RWPE1 (cell line): ENCODE measurements at regions not wholly inside any gene's neighbourhood (a gene's known extent, or its start where the extent isn't known, plus 50 kb on each side); places are given as distances from the start of the nearest gene placed in this dataset.

Experiments
- CTCF ChIA-PET: fragments of 350-600 bp; sonication (Branson Sonifier 250); formaldehyde crosslinking; extraction: SDS; loops from one replicate; lab custom pipeline; 2021; lab: Yijun Ruan, JAX
- POLR2A ChIA-PET: fragments of 400-600 bp; formaldehyde crosslinking; extraction: SDS; loops from one replicate; lab custom pipeline; 2020; ENCODE audit warnings: antibody characterized with exemption; ENCODE audit not compliant: low non-redundant PET; lab: Yijun Ruan, JAX
- DNase-seq: peaks from one replicate; pipeline ENCODE4 v3.0.0; 2012; ENCODE audit warnings: low spot score
- H3K27ac ChIP-seq: fragments of 450-650 bp; 2 replicates; pipeline ENCODE4 v1.5.1; 2017
- TF ChIP-seq, protein P1 (sequence below): fragments of 450-650 bp; conservative IDR thresholded peaks from 2 replicates; pipeline ENCODE4 v1.5.1; 2017; ENCODE audit warnings: low read depth, mild to moderate bottlenecking

DNA sequence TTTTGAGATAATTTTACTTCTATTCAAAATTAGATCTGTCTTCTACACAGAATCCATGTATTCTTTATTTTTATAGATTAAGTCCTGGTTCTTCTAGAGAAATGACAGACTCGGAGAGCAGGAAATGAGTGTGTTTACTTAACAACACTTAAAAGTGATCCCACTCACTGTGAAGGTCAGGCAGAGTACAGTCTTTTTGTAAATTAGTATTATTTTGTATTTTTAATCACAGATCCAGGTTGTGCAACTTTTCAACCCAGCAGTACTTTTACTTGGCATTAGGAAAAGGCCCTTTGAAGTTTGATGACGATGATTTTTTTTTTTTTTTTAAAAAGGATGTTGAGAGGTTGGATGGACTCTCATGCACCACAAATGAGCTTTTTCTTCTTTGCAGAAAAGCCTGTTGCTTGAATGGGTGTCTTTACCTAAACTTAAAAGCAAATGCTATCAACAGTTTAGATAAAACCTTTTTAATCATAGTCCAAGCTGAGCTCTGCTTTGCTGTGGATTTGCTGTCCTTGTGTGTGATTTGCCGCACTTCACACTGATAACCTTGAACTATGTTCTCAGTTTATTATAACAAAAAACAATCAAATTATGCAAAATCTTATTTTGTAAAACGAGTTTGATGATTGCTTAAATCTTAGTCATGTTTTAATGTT is 114.1 kb downstream of the MXRA5 start:
- no peak for DNase-seq
- POLR2A ChIA-PET, result no interaction called here

GRCh38 chrX:3231766-3232165 is 114.7 kb downstream of the MXRA5 start:
- CTCF ChIA-PET, result no interaction called here
- DNase-seq, result no peak
- POLR2A ChIA-PET, result no interaction called here
- TF ChIP-seq, protein P1, sequence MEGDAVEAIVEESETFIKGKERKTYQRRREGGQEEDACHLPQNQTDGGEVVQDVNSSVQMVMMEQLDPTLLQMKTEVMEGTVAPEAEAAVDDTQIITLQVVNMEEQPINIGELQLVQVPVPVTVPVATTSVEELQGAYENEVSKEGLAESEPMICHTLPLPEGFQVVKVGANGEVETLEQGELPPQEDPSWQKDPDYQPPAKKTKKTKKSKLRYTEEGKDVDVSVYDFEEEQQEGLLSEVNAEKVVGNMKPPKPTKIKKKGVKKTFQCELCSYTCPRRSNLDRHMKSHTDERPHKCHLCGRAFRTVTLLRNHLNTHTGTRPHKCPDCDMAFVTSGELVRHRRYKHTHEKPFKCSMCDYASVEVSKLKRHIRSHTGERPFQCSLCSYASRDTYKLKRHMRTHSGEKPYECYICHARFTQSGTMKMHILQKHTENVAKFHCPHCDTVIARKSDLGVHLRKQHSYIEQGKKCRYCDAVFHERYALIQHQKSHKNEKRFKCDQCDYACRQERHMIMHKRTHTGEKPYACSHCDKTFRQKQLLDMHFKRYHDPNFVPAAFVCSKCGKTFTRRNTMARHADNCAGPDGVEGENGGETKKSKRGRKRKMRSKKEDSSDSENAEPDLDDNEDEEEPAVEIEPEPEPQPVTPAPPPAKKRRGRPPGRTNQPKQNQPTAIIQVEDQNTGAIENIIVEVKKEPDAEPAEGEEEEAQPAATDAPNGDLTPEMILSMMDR, result no peak
- no peak overlapping the region for H3K27ac ChIP-seq

More for the DNA sequence above, 114.1 kb downstream of the MXRA5 start:
- H3K27ac ChIP-seq, result no peak overlapping the region
- CTCF ChIA-PET, result no interaction called here
- TF ChIP-seq, protein P1, result no peak

DNA sequence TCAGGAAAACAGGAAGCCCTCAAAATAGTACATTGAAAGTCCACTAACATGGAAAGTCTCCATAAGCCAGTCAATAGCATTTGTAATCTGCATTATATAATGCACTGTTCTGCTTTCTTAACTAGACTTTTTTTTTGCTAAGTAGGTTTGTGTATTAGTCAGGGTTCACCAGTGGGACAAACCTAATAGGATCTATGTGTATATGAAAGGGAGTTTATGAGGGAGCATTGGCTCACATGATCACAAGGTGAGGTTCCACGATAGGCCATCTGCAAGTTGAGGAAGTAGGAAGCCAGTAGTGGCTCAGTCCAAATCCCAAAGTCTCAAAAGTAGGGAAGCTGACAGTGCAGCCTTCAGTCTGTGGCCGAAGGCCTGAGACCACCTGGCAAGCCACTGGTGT is 116.0 kb downstream of the MXRA5 start:
- ChIA-PET CTCF (no interaction called here), POLR2A (no interaction called here)
- TF ChIP-seq, protein P1, result no peak
- no peak for DNase-seq
- no peak overlapping the region for H3K27ac ChIP-seq

GRCh38 chrX:3227526-3227925 is 118.9 kb downstream of the MXRA5 start:
- no peak overlapping the region for H3K27ac ChIP-seq
- TF ChIP-seq, protein P1, result no peak
- CTCF ChIA-PET, result no interaction called here
- no peak for DNase-seq
- POLR2A ChIA-PET, result no interaction called here

GRCh38 chrX:3226087-3226486 is 120.4 kb downstream of the MXRA5 start:
- POLR2A ChIA-PET, result no interaction called here
- TF ChIP-seq, protein P1, result no peak

DNA sequence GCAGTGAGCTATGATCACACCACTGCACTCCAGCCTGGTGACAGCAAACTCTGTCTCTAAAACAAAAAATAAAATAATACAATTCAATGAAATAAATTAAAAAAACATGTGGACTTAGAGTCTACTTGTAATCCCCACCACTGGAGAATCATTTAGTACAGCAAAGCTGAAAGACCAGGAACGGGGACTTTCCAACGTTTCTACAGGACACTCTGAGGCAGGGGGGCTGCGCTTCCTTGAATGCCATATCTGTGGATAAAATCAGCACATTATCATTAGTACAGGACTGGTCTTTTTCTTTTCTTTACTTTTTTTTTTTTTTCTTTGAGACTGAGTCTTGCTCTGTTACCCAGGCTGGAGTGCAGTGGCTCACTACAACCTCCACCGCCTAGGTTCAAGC is 124.8 kb downstream of the MXRA5 start:
- ChIA-PET CTCF (no interaction called here), POLR2A (no interaction called here)
- no peak for DNase-seq
- no peak overlapping the region for H3K27ac ChIP-seq
- TF ChIP-seq, protein P1, result no peak

More at GRCh38 chrX:3226087-3226486, 120.4 kb downstream of the MXRA5 start:
- no peak overlapping the region for H3K27ac ChIP-seq
- CTCF ChIA-PET, result no interaction called here
- no peak for DNase-seq

DNA sequence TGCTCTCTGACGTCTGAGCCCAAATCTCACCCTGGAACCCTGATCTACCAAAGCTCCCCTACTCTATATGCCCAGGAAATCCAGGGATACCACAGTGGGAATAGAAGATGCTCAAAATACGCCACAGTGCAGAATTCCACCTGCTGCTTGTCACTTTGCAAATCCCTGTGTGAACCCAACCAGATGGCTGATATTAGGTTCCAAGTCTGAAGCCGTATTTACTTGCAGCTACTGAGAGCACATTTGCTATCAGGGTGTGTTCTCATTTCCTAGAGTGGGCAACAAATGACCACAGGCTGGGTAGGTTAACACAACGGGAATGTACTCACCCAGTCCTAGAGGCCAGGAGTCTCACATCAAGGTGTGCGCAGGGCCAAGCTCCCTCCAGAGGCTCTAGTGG is 126.8 kb downstream of the MXRA5 start:
- TF ChIP-seq, protein P1, result no peak
- DNase-seq, result no peak
- ChIA-PET CTCF (no interaction called here), POLR2A (no interaction called here)
- no peak overlapping the region for H3K27ac ChIP-seq
